MG63 (cell line): ENCODE measurements at regions not wholly inside any gene's neighbourhood (a gene's known extent, or its start where the extent isn't known, plus 50 kb on each side); places are given as distances from the start of the nearest gene placed in this dataset.
A peak's percentile ranks its signal among the peaks of the same experiment; 100 is the strongest.

ENCODE experiments used
- DNase-seq: peaks from one replicate; pipeline ENCODE4 v3.0.0-alpha.2; 2020
- H3K27me3 ChIP-seq: fragments of 250-450 bp; sonication (Bioruptor Pico); 2 replicates; pipeline ENCODE4 v1.5.1; 2020; ENCODE audit warnings: mild to moderate bottlenecking, moderate library complexity
- H3K36me3 ChIP-seq: fragments of 250-450 bp; sonication (Bioruptor Pico); 2 replicates; pipeline ENCODE4 v1.5.1; 2020; ENCODE audit warnings: mild to moderate bottlenecking, moderate library complexity
- H3K4me3 ChIP-seq: fragments of 250-450 bp; sonication (Bioruptor Pico); 2 replicates; pipeline ENCODE4 v1.5.1; 2020; ENCODE audit warnings: mild to moderate bottlenecking, moderate library complexity
- H3K9me3 ChIP-seq: fragments of 250-450 bp; sonication (Bioruptor Pico); 2 replicates; pipeline ENCODE4 v1.5.1; 2020; ENCODE audit warnings: mild to moderate bottlenecking, moderate library complexity

GRCh38 chr17:27217631-27218030 is 76.3 kb upstream of the WSB1 start:
- no peak for DNase-seq
- Histone ChIP-seq H3K27me3 (no peaks in the 10 kb centered on the region), H3K9me3 (no peaks in the 10 kb centered on the region), H3K4me3 (no peak overlapping the region), H3K36me3 (no peaks in the 10 kb centered on the region)

- Histone ChIP-seq H3K4me3 (no peak overlapping the region), H3K27me3 (no peaks in the 10 kb centered on the region), H3K36me3 (no peaks in the 10 kb centered on the region), H3K9me3 (no peaks in the 10 kb centered on the region)
- DNase-seq = no peak
Measured at GRCh38 chr17:27218041-27218440, 75.9 kb upstream of the WSB1 start.

GRCh38 chr17:27218719-27219488 is 75.0 kb upstream of the WSB1 start:
- H3K27me3 ChIP-seq = no peaks in the 10 kb centered on the region
- H3K4me3 ChIP-seq = no peak overlapping the region
- H3K36me3 ChIP-seq = no peaks in the 10 kb centered on the region
- no peak for DNase-seq
- H3K9me3 ChIP-seq = no peaks in the 10 kb centered on the region

GRCh38 chr17:27222515-27222914 is 71.4 kb upstream of the WSB1 start:
- no peaks in the 10 kb centered on the region for H3K36me3 ChIP-seq
- H3K4me3 ChIP-seq = no peak overlapping the region
- no peaks in the 10 kb centered on the region for H3K27me3 ChIP-seq
- H3K9me3 ChIP-seq = peaks cover 2% of the 10 kb centered on the region; the same call in 1 of the 2 replicates
- no peak for DNase-seq

- peaks cover 2% of the 10 kb centered on the region; the same call in 1 of the 2 replicates for H3K9me3 ChIP-seq
- H3K36me3 ChIP-seq = no peaks in the 10 kb centered on the region
- no peak overlapping the region for H3K4me3 ChIP-seq
- DNase-seq = no peak
- no peaks in the 10 kb centered on the region for H3K27me3 ChIP-seq
Measured at GRCh38 chr17:27224526-27225315, 69.2 kb upstream of the WSB1 start.

GRCh38 chr17:27226611-27227230 is 67.2 kb upstream of the WSB1 start:
- peak; percentile 61 for DNase-seq
- Histone ChIP-seq H3K27me3 (no peaks in the 10 kb centered on the region), H3K9me3 (peaks cover 2% of the 10 kb centered on the region; the same call in 1 of the 2 replicates)

GRCh38 chr17:27230996-27231395 is 62.9 kb upstream of the WSB1 start:
- Histone ChIP-seq H3K27me3 (no peaks in the 10 kb centered on the region), H3K4me3 (no peak overlapping the region), H3K36me3 (no peaks in the 10 kb centered on the region), H3K9me3 (no peaks in the 10 kb centered on the region)
- no peak for DNase-seq

More at GRCh38 chr17:27226611-27227230, 67.2 kb upstream of the WSB1 start:
- H3K36me3 ChIP-seq = no peaks in the 10 kb centered on the region
- H3K4me3 ChIP-seq = no peak overlapping the region

GRCh38 chr17:27232328-27232727 is 61.6 kb upstream of the WSB1 start:
- DNase-seq = no peak
- H3K4me3 ChIP-seq = no peak overlapping the region
- H3K36me3 ChIP-seq = no peaks in the 10 kb centered on the region
- H3K27me3 ChIP-seq = no peaks in the 10 kb centered on the region
- H3K9me3 ChIP-seq = no peaks in the 10 kb centered on the region

- Histone ChIP-seq H3K9me3 (no peaks in the 10 kb centered on the region), H3K36me3 (no peaks in the 10 kb centered on the region), H3K27me3 (no peaks in the 10 kb centered on the region), H3K4me3 (no peak overlapping the region)
- no peak for DNase-seq
Measured at GRCh38 chr17:27233059-27233458, 60.9 kb upstream of the WSB1 start.

- H3K36me3 ChIP-seq = no peaks in the 10 kb centered on the region
- H3K27me3 ChIP-seq = no peaks in the 10 kb centered on the region
- DNase-seq = no peak
- no peaks in the 10 kb centered on the region for H3K9me3 ChIP-seq
- no peak overlapping the region for H3K4me3 ChIP-seq
Measured at GRCh38 chr17:27233776-27234175, 60.1 kb upstream of the WSB1 start.

- H3K36me3 ChIP-seq = no peaks in the 10 kb centered on the region
- H3K27me3 ChIP-seq = no peaks in the 10 kb centered on the region
- H3K9me3 ChIP-seq = no peaks in the 10 kb centered on the region
- H3K4me3 ChIP-seq = no peak overlapping the region
- peak; percentile 27 for DNase-seq
Measured at GRCh38 chr17:27236717-27237315, 57.1 kb upstream of the WSB1 start.

- Histone ChIP-seq H3K4me3 (no peak overlapping the region), H3K9me3 (no peaks in the 10 kb centered on the region), H3K36me3 (no peaks in the 10 kb centered on the region), H3K27me3 (no peaks in the 10 kb centered on the region)
- DNase-seq = no peak
Measured at GRCh38 chr17:27237890-27238289, 56.0 kb upstream of the WSB1 start.

GRCh38 chr17:27239046-27239445 is 54.9 kb upstream of the WSB1 start:
- DNase-seq = no peak
- H3K9me3 ChIP-seq = no peaks in the 10 kb centered on the region
- no peak overlapping the region for H3K4me3 ChIP-seq
- H3K36me3 ChIP-seq = no peaks in the 10 kb centered on the region
- no peaks in the 10 kb centered on the region for H3K27me3 ChIP-seq

- DNase-seq = no peak
- H3K27me3 ChIP-seq = no peaks in the 10 kb centered on the region
- H3K36me3 ChIP-seq = no peaks in the 10 kb centered on the region
- H3K4me3 ChIP-seq = no peak overlapping the region
- H3K9me3 ChIP-seq = no peaks in the 10 kb centered on the region
Measured at GRCh38 chr17:27239584-27239983, 54.3 kb upstream of the WSB1 start.

GRCh38 chr17:27240086-27240801 is 53.7 kb upstream of the WSB1 start:
- H3K4me3 ChIP-seq = no peak overlapping the region
- DNase-seq = no peak
- no peaks in the 10 kb centered on the region for H3K9me3 ChIP-seq

GRCh38 chr17:27240802-27241155 is 53.1 kb upstream of the WSB1 start:
- Histone ChIP-seq H3K36me3 (no peaks in the 10 kb centered on the region), H3K4me3 (no peak overlapping the region), H3K9me3 (no peaks in the 10 kb centered on the region), H3K27me3 (no peaks in the 10 kb centered on the region)
- DNase-seq = peak; percentile 26

More at GRCh38 chr17:27240086-27240801, 53.7 kb upstream of the WSB1 start:
- Histone ChIP-seq H3K27me3 (no peaks in the 10 kb centered on the region), H3K36me3 (no peaks in the 10 kb centered on the region)
